ENCODE measurements at regions not wholly inside any gene's neighbourhood (a gene's known extent, or its start where the extent isn't known, plus 50 kb on each side); places are given as distances from the start of the nearest gene placed in this dataset.
"Not testable (repeated sequence)": the region's sequence is repeated elsewhere in the genome, so short reads cannot be mapped to it uniquely, and the experiment has no call there.

GRCh38 chr2:215260097-215260677 lies 51.7 kb upstream of the ATIC start:
- TF ChIP-seq CTCF (IDR thresholded peaks at IDR 0.05; ENCODE audit: control insufficient read depth, extremely low read depth, insufficient read depth), result no peak
- no peak overlapping the region for H3K4me3 ChIP-seq (ENCODE audit: low read depth, low read length)
- DNase-seq (ENCODE audit: low read depth), result no peak

- H3K4me3 ChIP-seq (ENCODE audit: low read depth, low read length), result no peak overlapping the region
- no peak for TF ChIP-seq CTCF (IDR thresholded peaks at IDR 0.05; ENCODE audit: control insufficient read depth, extremely low read depth, insufficient read depth)
- DNase-seq (ENCODE audit: low read depth), result no peak
Observed at GRCh38 chr2:215249501-215249900, 62.4 kb upstream of the ATIC start.

- DNase-seq (ENCODE audit: low read depth), result not testable (repeated sequence)
Observed at GRCh38 chr2:215245919-215246318, 65.9 kb upstream of the ATIC start.

GRCh38 chr2:215241791-215242305 lies 70.0 kb upstream of the ATIC start:
- TF ChIP-seq CTCF (IDR thresholded peaks at IDR 0.05; ENCODE audit: control insufficient read depth, extremely low read depth, insufficient read depth), result no peak
- H3K4me3 ChIP-seq (ENCODE audit: low read depth, low read length), result no peak overlapping the region
- DNase-seq (ENCODE audit: low read depth), result no peak

More at GRCh38 chr2:215245919-215246318, 65.9 kb upstream of the ATIC start:
- H3K4me3 ChIP-seq (ENCODE audit: low read depth, low read length), result not testable (repeated sequence)

- H3K4me3 ChIP-seq (ENCODE audit: low read depth, low read length), result no peak overlapping the region
- no peak for TF ChIP-seq CTCF (IDR thresholded peaks at IDR 0.05; ENCODE audit: control insufficient read depth, extremely low read depth, insufficient read depth)
- no peak for DNase-seq (ENCODE audit: low read depth)
Observed at GRCh38 chr2:215238485-215239098, 73.3 kb upstream of the ATIC start.

- DNase-seq (ENCODE audit: low read depth), result no peak
- no peak overlapping the region for H3K4me3 ChIP-seq (ENCODE audit: low read depth, low read length)
- TF ChIP-seq CTCF (IDR thresholded peaks at IDR 0.05; ENCODE audit: control insufficient read depth, extremely low read depth, insufficient read depth), result no peak
Observed at GRCh38 chr2:215236131-215236530, 75.7 kb upstream of the ATIC start.

- H3K4me3 ChIP-seq (ENCODE audit: low read depth, low read length); DNase-seq (ENCODE audit: low read depth): not testable (repeated sequence)
Observed at GRCh38 chr2:215220221-215220620, 81.8 kb upstream of the ABCA12 start.

All from LNCaP clone FGC (cell line).